ENCODE measurements at regions not wholly inside any gene's neighbourhood (a gene's known extent, or its start where the extent isn't known, plus 50 kb on each side); places are given as distances from the start of the nearest gene placed in this dataset.

DNA sequence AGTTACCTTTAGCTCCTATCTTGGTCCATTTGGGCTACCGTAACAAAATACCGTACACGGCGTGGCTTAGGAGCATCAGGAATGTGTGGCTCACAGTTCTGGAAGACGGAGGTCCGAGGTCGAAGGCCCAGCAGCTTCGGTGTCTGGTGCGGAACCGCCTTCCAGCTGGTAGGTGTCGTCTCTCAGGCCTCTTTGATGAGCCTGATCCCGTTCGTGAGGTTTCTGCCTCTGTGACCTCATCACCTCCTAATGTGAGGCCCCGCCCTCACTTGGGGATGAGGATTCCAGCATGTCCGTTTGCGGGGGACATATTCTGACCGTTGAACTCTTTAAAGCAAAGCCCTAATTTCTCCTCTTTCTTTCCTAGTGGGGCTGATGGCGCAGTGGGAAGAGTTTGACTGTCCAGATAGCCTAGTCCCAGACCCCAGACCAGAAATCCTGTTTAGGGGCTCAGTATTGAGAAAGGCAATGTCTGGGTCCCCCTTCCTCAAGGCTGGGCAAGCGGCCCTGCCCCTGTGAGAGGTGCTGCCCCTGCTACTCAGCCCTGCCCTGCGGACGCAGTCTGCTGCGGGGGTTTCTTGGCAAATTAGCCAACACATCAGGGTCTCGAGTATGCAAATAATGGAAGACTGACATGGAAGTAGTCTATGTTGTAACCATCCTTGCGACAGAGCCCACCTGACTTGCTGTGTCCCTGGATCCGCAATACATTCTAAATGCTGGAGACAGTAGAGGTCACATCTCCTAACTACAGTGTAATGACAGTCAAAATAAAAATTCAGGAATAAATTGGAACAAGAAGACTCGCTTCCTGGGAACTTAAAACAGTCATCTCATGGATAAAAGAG lies 128.0 kb downstream of the ASB1 start:
- DNase-seq, result no peak
- in situ Hi-C loops (cut with HindIII; ENCODE audit: low pct_ligation_motif_present, low pct_unique_long_range_greater_than_20kb, low sequenced_read_pairs), result no loop called here

DNA sequence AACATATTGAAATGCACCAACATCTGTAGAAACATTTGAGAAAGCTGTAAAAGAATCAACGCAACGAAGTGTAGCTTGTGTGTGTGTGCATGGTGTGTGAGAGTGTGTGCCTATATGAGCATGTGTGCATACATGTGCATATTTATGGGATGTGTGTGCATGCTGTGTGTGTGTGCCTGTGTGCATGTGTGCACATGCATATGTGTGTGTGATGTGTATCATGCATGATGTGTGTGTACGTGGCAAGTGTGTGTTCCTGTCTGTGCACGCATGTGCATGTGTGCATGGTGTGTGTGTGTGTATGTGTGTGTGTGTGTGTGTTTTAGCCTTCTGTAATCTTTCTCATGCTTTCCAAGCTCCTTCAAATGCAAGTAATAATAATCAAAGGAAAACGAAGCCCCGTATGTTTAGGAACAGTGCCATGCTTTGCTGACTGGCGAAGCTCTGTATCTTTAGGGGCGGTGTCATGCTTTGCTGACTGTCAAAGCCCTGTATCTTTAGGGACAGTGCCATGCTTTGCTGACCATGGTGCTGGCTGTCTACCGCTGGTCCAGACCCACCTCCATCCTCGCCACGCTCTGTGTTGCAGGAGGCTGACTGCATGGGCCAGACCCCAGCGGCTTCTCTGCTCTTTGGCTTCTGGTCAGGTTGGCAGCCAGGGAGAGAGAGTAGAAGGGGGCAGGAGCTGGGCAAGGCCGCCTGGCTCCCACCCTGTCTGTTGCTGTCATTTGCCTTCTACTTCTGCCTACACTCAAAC lies 129.2 kb downstream of the ASB1 start:
- in situ Hi-C loops (cut with HindIII; ENCODE audit: low pct_ligation_motif_present, low pct_unique_long_range_greater_than_20kb, low sequenced_read_pairs), result no loop called here

DNA sequence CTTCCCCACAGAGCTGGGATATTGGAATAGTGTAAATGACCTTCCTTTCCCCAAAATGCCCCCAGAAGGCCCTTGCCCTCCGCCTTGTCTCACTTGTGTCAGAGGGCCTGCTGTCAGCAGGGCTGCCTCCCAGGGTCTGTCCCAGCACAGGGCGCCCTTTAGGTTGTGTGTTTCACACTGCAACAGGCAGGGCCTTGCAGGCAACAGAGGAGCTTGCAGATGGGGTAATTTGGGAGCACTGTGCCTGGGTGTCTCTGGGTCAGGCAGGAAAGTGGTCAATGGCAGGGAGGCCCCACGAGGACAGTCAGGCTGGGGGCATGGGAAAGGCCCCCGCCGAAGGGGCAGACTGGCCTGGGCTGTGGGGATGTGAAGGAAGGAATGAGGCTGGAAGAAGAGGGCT lies 130.7 kb downstream of the ASB1 start:
- in situ Hi-C loops (cut with HindIII; ENCODE audit: low pct_ligation_motif_present, low pct_unique_long_range_greater_than_20kb, low sequenced_read_pairs), result no loop called here
- no peak for DNase-seq

More for the DNA sequence above, 129.2 kb downstream of the ASB1 start:
- no peak for DNase-seq

DNA sequence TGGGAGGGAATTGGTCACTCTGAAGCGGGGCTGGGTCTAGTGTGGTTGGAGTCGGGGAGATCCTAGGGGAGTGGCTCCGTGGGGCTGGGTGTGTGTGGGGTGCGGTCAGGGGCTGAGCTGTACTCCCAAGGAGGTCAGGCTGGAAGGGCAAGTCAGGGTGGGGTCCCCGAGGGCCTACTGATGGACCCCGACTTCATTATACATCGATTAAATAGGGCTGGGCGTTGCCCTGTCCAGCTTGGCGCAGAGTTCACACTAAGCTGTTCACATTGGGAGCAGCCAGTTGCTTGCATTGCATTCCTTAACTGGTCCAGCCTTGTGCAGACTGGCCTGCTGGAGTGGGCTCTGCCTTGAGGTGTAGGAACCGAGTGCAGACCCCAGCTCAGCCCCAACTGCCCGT lies 131.2 kb downstream of the ASB1 start:
- no peak for DNase-seq
- in situ Hi-C loops (cut with HindIII; ENCODE audit: low pct_ligation_motif_present, low pct_unique_long_range_greater_than_20kb, low sequenced_read_pairs), result no loop called here

DNA sequence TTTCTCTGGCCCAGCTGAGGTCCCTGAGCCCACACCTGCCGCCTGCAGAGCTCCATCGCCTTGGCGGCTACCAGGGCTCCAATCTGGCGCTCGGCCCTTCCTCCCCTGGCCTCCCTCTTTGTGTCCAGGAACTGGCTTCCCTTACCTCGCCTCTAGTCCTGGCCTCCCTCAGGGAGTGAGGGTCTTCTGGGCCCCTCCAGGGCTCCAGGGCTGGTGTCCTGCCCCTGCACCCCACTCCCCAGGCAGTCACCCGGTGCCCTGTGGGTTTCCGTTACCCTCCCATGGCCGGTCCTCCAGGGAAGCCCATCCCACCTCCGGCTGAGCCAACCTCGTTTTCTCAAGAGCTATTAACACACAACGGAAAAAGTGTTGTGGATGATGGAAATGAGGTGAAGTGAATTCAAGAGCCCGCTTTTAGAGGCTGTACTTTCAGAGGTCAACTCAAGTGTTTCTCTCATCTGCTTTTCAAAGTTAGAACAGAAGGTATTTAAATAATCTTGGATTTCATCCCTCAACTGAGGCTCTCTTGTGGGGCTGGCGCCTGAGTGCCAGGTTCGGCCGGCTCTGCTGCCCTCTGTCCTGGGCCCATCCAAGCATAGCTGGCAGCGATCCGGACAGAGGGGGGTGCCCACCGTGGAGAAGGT lies 131.9 kb downstream of the ASB1 start:
- no peak for DNase-seq
- in situ Hi-C loops (cut with HindIII; ENCODE audit: low pct_ligation_motif_present, low pct_unique_long_range_greater_than_20kb, low sequenced_read_pairs), result no loop called here

DNA sequence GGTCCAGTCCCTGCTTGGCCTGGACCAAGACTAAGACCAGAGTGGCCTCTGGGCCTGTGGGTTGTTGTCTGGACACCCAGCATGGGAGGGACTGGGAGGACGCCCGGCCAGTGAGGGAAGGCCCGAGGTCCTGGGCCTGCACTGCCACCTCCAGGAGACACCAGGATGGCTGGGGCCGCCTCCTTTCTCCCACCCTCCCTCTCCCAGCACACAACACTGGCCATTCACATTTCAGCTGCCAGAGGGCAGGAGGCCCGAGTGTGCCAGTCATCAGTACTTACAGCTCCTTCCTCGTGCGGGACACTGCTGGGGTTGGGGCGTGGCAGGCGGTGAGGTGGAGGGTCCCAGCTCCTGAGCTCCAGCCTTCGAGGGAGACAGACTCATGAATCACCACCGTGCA lies 133.5 kb downstream of the ASB1 start:
- DNase-seq, result no peak
- in situ Hi-C loops (cut with HindIII; ENCODE audit: low pct_ligation_motif_present, low pct_unique_long_range_greater_than_20kb, low sequenced_read_pairs), result no loop called here

DNA sequence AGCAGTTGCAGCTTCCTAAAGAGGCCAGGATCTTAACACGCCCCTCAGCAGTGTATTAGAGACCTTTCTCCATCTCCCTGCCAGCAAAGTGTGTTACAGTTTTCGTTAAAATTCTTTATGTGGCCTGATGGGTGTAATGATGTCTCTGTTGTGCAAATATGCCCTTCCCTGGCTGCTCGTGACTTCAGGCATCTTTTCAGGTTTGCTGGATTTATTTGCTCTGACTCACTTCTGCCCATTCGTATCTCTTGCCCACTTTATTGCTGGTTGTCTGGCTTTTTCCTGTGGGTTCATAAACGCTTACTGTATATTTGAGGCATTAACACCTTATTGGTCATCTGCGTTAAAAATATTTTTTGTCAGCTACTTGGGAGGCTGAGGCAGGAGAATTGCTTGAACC lies 134.5 kb downstream of the ASB1 start:
- in situ Hi-C loops (cut with HindIII; ENCODE audit: low pct_ligation_motif_present, low pct_unique_long_range_greater_than_20kb, low sequenced_read_pairs), result no loop called here
- DNase-seq, result no peak

DNA sequence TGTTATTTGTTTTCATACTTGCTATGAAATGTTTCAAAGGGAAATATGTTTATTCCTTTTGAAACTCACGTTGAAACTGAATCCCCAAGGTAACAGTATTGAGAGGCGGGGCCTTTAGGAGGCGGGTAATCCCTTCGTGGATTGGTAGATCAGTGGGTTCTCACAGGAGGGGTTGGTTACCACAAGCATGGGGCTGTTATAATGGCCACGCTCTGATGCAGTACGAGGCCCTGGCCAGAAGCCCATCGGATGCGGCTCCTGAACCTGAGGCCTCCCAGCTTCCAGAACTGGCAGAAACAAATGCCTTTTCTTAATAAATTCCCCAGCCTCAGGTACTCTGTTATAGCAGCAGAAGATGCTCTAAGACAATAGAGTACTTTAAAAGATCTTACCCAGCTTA lies 135.7 kb downstream of the ASB1 start:
- in situ Hi-C loops (cut with HindIII; ENCODE audit: low pct_ligation_motif_present, low pct_unique_long_range_greater_than_20kb, low sequenced_read_pairs), result no loop called here
- no peak for DNase-seq

DNA sequence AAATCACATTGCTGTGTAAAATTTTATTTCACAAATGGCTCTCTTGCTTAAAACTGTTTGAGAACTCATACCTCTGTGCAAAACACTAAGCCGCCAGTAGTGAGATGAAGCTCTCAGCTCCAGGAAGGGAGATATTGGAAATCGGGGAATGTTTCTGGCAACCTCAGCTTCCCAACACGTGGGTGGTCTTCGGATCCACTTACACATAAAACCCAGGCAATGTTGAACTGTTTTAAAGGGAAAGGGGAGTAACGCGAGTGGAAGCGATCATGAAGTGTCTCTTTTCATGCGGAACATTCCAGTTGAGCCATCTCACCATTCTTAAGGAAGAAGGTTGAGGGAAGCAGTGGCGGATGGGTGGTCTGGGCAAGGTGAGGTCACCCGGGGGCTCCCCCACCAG lies 136.8 kb downstream of the ASB1 start:
- in situ Hi-C loops (cut with HindIII; ENCODE audit: low pct_ligation_motif_present, low pct_unique_long_range_greater_than_20kb, low sequenced_read_pairs), result no loop called here

DNA sequence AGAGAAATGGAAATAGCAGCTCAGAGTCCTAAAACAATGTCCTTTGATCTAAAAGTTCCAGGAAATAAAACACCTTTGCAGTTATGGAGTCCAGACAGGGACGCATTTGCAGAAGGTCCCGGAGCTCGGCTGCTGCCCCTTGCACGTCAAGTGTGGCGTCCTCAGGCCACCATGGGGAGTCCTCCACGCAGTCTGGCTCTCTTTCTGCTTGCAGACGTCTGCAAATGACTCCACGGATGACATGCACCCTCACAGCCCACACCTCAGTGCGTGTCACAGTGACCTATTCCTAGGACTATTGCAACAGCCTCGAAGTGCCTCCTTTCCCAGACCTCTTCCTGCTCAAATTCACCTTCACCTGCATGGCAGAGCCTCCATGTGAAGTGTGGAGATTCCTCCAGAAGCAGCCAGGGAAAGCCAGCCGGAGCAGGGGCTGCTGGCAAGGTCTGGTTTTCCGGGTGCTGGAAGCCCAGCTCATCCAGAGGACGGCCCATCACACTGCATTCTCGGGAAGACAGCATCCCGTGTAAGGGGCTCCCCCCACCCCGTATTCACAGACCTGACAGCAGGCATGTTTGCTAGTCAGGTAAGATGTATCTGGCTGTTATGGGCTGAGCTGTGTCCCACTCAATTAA lies 137.7 kb downstream of the ASB1 start:
- in situ Hi-C loops (cut with HindIII; ENCODE audit: low pct_ligation_motif_present, low pct_unique_long_range_greater_than_20kb, low sequenced_read_pairs), result no loop called here
- no peak for DNase-seq

More for the DNA sequence above, 136.8 kb downstream of the ASB1 start:
- DNase-seq, result no peak

DNA sequence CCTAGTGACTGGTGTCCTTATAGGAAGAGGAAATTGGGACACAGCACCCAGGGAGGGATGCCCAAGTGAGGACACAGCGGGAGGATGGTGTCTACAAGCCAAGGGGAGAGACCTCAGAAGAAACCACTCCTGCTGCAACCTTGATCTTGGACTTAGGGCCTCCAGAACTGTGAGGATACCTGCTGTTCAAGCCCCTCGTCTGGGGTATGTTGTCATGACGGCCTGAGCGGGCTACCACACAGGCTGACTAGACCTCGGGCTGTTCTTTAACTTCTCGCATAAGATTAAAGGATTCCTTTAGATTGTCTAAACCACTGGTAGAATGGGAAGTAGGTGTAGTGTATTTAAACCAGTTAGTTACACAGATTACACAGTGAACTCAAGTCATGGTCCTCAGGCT lies 138.3 kb downstream of the ASB1 start:
- DNase-seq, result no peak
- in situ Hi-C loops (cut with HindIII; ENCODE audit: low pct_ligation_motif_present, low pct_unique_long_range_greater_than_20kb, low sequenced_read_pairs), result no loop called here

DNA sequence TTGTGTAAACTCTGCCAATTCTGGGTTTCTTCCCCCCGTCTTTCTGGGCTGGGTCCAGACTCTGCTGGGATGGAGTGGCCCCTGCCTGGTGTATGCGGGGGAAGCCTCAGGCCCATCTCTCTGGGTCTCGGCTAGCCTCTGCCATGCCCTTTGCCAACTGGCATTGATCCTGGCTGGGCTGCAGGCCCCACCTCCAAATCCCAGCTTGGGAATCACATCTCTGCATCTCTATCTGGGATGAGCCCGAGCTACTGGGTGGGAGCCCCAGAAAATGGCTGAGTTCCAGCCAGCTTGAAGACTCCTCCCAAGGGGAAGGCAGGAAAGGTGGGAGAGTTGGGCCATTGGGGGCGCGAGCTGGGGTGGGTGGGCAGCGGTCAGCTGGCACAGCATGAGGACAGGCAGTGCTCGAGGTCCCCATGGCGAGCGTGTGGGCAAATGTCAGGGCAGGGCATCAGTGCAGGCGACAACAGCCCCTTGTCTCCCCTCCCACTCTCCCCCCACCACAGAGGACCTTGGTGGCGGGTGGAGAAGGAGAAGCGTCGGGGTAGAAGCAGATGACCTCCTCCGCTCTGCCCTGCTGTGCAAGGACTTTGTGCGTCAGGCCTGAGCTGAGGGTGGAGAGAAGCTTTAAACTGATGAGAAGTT lies 139.4 kb downstream of the ASB1 start:
- DNase-seq, result no peak
- in situ Hi-C loops (cut with HindIII; ENCODE audit: low pct_ligation_motif_present, low pct_unique_long_range_greater_than_20kb, low sequenced_read_pairs), result no loop called here

DNA sequence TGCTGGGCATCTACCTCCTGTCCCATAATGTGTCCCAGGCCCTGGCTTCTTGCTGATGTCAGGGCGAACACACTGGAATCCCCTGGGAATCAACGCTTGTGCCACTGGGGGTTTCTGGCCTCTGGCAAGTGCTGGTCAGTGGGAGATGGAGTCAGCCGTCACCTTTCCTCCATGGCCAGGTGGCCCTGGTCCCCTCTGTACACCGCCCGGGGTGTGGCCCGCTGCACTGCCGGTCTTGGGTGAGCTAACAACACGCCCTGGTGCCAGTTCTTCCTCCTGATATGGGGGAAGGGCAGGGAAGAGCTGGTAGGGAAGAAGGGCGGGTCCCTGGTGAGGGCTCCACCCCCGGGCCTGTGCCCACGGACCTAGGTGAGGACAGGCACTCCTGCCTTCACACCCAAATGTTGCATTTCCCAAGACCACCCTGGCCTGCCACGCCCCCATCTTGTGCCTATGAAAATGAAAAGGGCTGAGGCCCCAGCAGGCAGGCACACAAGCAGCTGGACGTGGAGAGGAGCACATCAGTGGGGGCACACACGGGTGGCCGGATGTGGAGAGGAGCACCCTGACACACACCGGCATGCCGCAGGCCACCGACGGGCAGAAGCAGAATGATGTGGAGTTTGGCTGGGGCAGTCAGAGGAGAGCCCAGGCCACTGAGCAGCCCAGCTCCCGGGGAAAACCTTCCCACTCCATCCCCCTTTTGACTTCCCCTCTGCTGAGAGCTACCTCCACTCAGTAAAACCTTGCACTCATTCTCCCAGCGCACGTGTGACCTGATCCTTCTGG lies 140.5 kb downstream of the ASB1 start:
- in situ Hi-C loops (cut with HindIII; ENCODE audit: low pct_ligation_motif_present, low pct_unique_long_range_greater_than_20kb, low sequenced_read_pairs), result no loop called here
- no peak for DNase-seq

DNA sequence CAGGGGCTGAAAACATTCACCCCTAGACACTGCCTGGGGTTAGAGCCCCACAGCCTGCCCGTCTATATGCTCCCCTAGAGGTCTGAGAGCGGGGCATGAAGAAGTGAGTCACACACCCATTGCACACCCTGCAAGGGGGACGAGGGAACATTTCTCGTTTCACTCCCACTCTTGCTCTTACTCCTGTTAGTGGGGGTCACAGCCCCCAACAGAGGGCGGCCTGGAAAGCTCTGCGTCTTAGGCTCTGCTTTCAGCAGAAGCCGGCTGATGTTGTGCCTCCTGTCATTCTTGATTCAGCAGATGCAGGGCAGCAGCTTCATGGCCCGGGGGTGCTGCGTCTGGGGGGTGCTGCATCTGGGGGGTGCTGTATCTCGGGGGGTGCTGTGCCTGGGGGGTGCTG lies 141.3 kb downstream of the ASB1 start:
- DNase-seq, result no peak
- in situ Hi-C loops (cut with HindIII; ENCODE audit: low pct_ligation_motif_present, low pct_unique_long_range_greater_than_20kb, low sequenced_read_pairs), result no loop called here

DNA sequence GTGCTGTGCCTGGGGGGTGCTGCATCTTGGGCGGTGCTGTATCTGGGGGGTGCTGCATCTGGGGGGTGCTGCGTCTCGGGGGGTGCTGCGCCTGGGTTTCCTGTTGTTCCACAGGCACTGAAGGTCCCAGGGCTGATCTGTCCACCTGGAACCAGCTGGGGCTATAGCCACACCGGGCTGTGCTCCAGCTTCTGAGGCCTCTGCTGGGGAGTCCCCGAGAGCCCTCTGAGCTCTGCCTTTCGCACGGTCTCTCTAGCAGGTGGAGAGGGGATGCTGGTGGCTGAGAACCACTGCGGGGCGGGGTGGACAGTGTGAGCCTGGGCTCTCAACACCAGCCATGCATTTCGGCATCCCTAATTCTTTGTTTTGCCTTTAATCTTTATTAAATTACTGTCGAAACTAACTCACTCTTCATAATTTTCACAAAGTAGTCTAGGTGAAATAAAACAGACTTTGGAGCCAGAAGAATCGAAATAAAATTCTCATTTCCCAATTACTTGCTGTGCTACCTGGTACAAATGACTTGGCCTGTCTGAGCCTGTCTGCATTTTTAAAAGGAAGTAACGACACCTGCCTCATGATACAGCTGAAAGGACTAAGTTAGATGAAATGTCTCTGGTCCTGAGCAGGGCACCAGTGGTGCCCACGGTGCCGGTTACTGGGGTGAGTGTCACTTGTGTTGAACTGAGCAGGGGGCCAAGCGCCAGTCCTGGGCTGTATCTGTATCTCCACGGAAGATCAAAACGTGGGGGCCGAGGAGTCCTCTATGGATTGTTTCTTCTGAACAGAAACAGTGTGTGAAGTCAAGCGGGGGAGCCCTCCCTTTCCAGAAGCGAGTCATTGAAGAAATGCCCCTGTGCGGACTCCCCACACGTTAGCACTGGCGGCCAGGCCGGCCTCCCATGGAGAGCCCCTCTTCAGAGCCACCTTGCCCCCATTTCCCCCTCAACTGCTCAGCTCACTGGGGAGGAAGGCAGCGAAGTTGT lies 142.0 kb downstream of the ASB1 start:
- DNase-seq, result no peak
- in situ Hi-C loops (cut with HindIII; ENCODE audit: low pct_ligation_motif_present, low pct_unique_long_range_greater_than_20kb, low sequenced_read_pairs), result no loop called here

DNA sequence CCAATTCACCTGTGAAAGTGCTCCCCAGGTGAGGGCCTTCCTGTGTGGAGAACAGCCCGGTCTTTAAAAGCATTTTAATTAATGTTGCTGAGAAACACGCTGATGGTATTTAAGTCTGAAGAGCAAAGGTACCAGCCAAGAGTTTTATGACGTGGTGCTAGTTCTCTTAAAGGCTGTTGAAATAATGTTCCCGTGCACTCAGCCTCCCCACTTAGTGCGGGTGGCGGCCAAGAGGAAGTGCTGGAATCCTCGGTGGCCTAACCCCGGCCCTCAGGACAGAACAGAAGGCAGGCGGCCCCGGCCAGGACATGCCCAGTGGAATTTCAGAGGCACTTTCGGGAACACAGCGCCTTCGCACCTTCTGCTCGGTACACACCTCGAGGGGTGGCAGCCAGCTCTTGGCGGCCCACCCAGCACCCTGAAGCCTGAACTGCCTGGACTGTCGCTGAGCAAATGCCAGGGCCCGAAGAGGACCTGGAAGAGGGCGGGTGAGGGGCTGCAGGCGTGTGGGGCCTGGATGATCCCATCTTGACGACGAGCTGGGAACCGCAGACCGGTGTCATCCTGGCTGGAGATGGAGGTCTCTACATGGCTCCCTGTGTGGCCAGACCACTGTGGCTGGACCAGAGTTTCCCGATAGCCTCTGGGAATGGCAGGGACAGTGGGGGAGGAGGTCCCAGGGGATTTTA lies 142.9 kb downstream of the ASB1 start:
- in situ Hi-C loops (cut with HindIII; ENCODE audit: low pct_ligation_motif_present, low pct_unique_long_range_greater_than_20kb, low sequenced_read_pairs), result no loop called here
- DNase-seq, result no peak

All from ACHN (cell line).